ENCODE measurements at regions not wholly inside any gene's neighbourhood (a gene's known extent, or its start where the extent isn't known, plus 50 kb on each side); places are given as distances from the start of the nearest gene placed in this dataset.

- DNase-seq, result no peak
Observed at GRCh38 chr3:41116851-41117250, 82.5 kb upstream of the CTNNB1 start.

- peak; percentile 62 for DNase-seq
Observed at GRCh38 chr3:41117398-41117870, 81.9 kb upstream of the CTNNB1 start.

GRCh38 chr3:41118461-41119390 lies 80.6 kb upstream of the CTNNB1 start:
- no peak for DNase-seq

- no peak for DNase-seq
Observed at GRCh38 chr3:41120460-41120859, 78.8 kb upstream of the CTNNB1 start.

GRCh38 chr3:41125258-41125657 lies 74.0 kb upstream of the CTNNB1 start:
- DNase-seq, result no peak

- no peak for DNase-seq
Observed at GRCh38 chr3:41126472-41126871, 72.8 kb upstream of the CTNNB1 start.

GRCh38 chr3:41126961-41127360 lies 72.3 kb upstream of the CTNNB1 start:
- no peak for DNase-seq

GRCh38 chr3:41127414-41127813 lies 71.9 kb upstream of the CTNNB1 start:
- DNase-seq, result no peak

GRCh38 chr3:41129731-41130130 lies 69.6 kb upstream of the CTNNB1 start:
- DNase-seq, result no peak

- no peak for DNase-seq
Observed at GRCh38 chr3:41131224-41131623, 68.1 kb upstream of the CTNNB1 start.

GRCh38 chr3:41137686-41138111 lies 61.6 kb upstream of the CTNNB1 start:
- DNase-seq, result no peak

GRCh38 chr3:41138146-41138545 lies 61.2 kb upstream of the CTNNB1 start:
- DNase-seq, result no peak

- DNase-seq, result no peak
Observed at GRCh38 chr3:41138601-41139000, 60.7 kb upstream of the CTNNB1 start.

GRCh38 chr3:41140242-41140641 lies 59.1 kb upstream of the CTNNB1 start:
- DNase-seq, result no peak

- DNase-seq, result no peak
Observed at GRCh38 chr3:41141433-41142167, 57.7 kb upstream of the CTNNB1 start.

GRCh38 chr3:41143421-41144031 lies 55.8 kb upstream of the CTNNB1 start:
- no peak for DNase-seq

- DNase-seq, result no peak
Observed at GRCh38 chr3:41144631-41145030, 54.7 kb upstream of the CTNNB1 start.

GRCh38 chr3:41148478-41148877 lies 50.8 kb upstream of the CTNNB1 start:
- DNase-seq, result no peak

GRCh38 chr3:41148901-41149300 lies 50.4 kb upstream of the CTNNB1 start:
- DNase-seq, result no peak

Measured in stimulated activated CD4-positive, alpha-beta T cell treated with anti-CD3 and anti-CD28 coated beads, Interleukin-12 subunit alpha, Interleukin-12 subunit beta, amount 100 ng/mL, for 4 hours (primary cell).